Vagina (tissue), 2 donors: ENCODE measurements at regions not wholly inside any gene's neighbourhood (a gene's known extent, or its start where the extent isn't known, plus 50 kb on each side); places are given as distances from the start of the nearest gene placed in this dataset.

Experiments used
- CTCF ChIP-seq, 3 experiments: fragments of 450-650 bp in 2 of 3; fragments of 200-600 bp in 1 of 3; sonication (generic) in 1 of 3; IDR thresholded peaks; one replicate each; pipeline ENCODE4 v1.5.1; 2017 to 2019; ENCODE audit warnings: antibody characterized with exemption in 3 of 3, mild to moderate bottlenecking in 2 of 3, moderate library complexity in 2 of 3
- POLR2AphosphoS5 ChIP-seq, 2 donors: sonication (generic); formaldehyde crosslinking; IDR thresholded peaks; one replicate each; pipeline ENCODE4 v1.9.0; 2017; ENCODE audit warnings: antibody characterized with exemption in 2 of 2, mild to moderate bottlenecking in 2 of 2, low read depth in 1 of 2; ENCODE audit not compliant: insufficient read depth in 1 of 2

- no peak for TF ChIP-seq CTCF (IDR thresholded peaks at IDR 0.05)
- no peak for TF ChIP-seq POLR2AphosphoS5 (IDR thresholded peaks at IDR 0.05; ENCODE audit: insufficient read depth in 1 of 2, low read depth in 1 of 2)
Measured at GRCh38 chr9:93890436-93890935, 64.7 kb downstream of the BARX1 start.
